Stimulated activated naive CD8-positive, alpha-beta T cell treated with anti-CD3 and anti-CD28 coated beads, Interleukin-15, Interleukin-2, amounts not matched to agents 100 U/mL and 50 U/mL, for 24 hours (primary cell): ENCODE measurements at regions not wholly inside any gene's neighbourhood (a gene's known extent, or its start where the extent isn't known, plus 50 kb on each side); places are given as distances from the start of the nearest gene placed in this dataset.
"Not testable (repeated sequence)": the region's sequence is repeated elsewhere in the genome, so short reads cannot be mapped to it uniquely, and the experiment has no call there.

Source experiments
- ATAC-seq: fragments of 150-1000 bp; cut with Tn5 transposase; one replicate; pipeline ENCODE4 v1.10.0; 2021
- DNase-seq: peaks from one replicate; pipeline ENCODE4 v3.0.0; 2021

DNA sequence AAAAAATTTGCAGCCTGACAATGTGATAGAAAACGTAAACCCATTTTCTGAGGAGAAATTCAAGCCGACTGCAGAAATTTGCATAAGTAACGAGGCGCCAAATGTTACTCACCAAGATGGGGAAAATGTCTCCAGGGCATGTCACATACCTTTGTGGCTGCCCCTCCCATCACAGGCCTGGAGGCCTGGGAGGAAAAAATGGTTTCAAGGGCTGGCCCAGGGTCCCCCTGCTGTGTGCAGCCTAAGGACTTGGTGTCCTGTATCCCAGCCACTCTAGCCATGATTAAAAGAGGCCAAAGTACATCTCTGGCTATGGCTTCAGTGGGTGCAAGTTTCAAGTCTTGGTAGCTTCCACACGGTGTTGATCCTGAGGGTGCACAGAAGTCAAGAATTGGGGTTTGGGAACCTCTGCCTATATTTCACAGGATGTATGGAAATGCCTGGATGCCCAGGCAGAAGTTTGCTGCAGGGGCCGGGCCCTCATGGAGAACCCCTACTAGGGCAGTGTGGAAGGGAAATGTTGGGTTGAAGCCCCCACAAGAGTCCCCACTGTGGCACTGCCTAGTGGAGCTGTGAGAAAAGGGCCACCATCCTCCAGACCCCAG lies 1842.3 kb downstream of the PCDH9 start:
- ATAC-seq (no peak), DNase-seq (no peak)

DNA sequence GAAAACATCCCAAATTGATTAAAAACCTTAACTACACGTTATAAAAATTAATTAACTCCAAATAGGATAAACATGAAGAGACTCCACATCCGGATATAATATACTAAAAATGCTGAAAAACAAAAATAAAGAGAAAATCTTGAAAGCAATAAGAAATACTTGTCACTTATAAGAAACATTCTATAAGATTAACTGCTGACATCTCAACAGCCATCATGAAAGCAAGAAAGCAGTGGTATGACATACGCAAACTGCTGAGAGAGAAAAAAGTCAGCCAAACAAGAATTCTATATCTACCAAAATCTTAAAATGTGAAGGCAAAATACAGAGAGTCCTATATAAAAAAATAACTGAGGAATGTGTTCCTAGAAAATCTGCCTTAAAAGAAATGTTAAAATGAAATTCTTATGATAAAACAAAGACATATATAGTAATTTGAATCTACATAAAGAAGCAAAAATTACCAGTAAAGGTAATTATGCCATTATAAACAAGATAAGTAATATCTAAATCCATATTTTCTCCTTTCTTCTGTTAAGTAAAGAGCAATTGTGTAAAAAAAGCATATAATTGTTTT lies 1851.1 kb downstream of the PCDH9 start:
- DNase-seq (no peak), ATAC-seq (no peak)

DNA sequence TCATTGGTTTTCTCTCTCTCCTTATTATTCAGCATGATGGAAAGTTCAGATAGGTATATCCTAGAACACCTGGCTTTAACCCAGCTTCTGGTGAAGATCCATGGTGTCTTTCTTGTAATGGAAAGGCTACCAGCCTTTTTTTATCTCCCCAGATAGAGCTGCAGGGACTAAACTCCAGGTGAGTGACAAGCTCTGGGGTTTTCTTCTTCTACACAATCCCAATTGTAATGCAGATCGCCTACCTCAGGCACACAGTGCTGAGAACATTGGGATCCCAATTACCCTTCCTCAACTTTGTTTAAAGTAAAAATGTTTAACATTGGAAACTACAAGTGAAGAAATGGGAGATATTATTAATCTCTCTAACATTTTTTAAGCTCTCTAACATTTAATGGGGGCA lies 1851.7 kb downstream of the PCDH9 start:
- ATAC-seq (no peak), DNase-seq (no peak)

DNA sequence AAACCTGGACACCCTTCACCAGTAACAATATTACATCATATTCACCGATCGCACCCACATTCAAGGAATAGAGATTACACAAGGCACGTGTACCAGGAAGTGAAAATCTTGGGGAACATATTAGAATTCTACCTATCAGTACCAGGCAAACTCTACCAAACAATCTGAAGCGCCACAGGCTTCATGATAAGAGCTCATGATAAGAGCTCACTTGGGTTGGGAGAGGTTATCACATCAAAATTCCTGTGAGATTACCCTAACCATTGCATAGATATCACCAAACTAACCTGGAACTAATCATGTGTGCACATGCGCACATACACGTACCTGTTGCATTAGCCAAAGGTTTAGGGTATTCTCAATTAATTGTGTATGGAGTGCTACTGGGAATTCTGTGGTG lies 1861.3 kb downstream of the PCDH9 start:
- ATAC-seq: no peak
- DNase-seq: no peak

DNA sequence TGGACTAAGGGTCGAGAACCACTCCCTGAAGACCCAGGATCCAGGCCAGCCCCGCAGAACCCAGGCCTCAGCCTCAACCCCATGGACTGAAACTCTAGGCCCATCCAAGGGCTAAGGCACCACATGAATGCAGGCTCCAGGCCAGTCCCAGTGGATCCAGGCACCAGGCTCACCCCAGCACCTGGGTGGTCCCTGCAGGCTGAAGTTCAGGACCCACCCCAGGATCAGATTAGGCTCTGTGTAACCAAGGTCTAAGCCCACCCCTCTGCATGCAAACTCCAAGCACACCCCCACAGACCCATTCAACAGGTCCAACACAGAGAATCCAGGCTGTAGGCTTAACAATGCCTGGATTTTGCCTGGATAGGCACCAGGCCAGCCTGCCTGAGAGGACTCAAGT lies 1876.2 kb downstream of the PCDH9 start:
- ATAC-seq: no peak
- DNase-seq: no peak

DNA sequence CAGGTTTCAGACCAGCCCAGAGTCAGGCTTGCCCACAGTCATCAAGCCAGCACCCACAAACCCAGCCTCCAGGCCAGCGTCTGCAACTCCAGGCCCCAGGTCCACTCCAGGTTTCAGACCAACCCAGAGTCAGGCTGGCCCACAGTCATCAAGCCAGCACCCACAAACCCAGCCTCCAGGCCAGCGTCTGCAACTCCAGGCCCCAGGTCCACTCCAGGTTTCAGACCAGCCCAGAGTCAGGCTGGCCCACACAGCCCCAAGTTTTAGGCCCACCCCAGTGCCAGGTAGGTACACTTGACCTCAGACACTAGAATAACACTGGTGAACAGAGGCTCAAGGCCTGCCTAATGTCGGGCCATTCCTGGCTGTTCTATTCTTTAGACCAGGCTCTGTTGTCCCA lies 1877.0 kb downstream of the PCDH9 start:
- DNase-seq, ATAC-seq: not testable (repeated sequence)

DNA sequence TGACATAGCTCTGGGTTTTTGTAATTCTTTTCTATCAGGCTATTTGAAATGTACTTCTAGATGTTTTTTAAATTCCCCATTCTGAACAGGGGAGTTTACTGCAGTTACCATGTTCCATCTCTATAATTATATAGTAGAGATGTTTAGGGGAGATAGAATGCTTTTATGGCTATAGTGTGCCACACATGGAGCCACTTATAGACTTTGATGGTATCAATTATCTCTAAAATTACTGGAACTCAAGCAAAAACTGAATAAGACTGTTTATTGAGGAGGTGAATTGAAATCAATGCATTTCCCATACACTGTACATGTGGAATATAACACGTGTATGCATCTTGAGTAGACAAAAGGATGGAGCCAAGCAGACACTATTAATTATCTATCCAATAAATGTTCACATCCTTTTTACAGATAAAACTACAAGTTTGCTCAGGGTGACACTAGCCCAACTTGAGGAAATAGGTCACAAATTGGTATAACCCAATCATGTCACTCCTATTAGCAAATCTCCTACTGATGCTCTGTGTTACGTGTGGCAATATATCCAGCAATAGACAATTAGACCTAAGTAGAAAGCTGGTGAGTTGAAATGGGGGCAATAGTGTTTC lies 1882.6 kb downstream of the PCDH9 start:
- ATAC-seq: no peak
- DNase-seq: no peak

DNA sequence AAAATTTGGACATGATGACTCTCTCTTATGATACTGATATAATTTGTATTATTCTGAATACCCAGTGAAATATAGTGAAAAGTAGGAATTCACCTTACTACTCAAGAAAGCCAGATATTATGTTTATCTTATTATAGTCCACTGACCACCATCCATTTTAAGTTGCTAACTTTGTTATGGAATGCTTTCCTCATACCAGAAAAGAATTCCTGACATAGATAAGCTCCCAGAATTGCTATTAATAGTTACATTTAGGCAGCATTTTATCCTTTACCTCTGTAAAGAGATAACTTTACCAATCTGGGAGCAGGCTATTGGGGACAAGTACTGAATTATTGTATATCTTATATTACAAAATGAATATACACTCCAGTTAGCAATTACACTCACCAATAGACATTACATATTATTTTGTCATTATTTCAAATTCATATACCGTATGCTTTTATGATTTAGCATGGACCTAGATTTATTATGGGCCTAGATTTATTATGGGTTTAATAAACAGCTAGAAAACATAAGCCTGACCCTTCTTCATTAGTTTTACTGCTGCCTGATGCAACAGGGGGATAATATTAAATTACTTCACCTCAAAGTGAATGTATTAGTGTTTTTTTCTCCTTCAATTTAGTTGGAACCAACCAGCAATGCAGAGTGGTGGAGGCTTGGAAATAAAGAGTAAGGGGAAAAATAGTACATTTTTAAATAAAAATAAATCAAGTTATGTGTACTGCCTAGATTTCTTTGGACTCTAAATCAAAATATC lies 1886.1 kb downstream of the PCDH9 start:
- no peak for DNase-seq
- no peak for ATAC-seq

DNA sequence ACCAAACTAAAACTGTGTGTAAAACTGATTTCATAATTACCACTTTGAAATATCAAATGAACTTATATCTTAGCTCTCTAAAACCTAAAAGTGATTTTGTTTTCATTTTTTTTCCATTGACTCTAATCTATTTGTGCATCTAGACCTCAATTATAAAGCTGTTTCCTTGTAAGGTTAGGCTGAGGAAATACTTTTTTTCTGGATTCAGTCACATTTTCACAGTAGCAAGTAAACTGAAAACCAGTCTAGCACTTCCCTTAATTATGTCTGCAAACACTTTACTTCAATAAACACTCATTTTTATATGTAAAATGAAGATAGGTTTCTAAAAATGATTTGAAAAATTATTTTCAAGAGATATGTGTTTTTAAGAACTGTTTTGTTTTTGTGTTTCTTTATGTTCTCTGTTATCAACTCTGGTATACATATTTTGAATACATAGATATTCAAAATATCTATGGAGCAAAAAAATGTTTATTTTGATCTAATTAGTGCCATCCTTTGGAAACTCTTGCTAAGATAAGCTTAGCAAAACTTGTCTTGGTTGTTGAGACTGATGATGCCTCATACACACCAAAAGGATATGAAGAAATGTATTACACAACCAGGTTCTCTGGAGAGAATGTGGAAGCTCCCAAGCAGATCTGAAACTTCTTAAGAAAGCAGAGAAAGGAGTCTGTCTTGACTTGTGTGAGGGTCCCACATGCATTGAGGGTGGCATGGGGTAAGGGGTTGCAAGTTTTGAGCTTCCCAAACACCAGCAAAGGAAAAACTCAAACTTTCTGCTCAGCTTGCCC lies 1887.4 kb downstream of the PCDH9 start:
- ATAC-seq: no peak

DNA sequence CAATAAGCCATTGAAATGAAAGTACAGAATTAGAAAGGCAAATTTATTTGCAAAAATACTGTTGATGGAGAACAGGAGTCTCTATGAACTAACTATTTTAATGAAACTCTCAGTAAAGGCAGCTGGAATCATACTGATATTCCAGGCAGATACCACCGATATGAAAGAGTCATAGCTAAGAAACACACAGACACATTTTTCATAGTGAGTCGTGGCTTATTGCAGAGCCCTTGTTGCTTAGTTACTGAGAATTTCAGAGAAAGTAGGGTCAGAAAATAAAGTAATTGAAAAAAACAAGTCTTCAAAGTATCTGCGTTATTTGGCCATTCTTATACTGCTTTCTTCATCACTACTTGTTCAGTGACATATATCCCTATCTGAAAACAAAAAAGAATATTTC lies 1890.9 kb downstream of the PCDH9 start:
- DNase-seq: no peak
- no peak for ATAC-seq

More for the DNA sequence above, 1887.4 kb downstream of the PCDH9 start:
- DNase-seq: no peak

DNA sequence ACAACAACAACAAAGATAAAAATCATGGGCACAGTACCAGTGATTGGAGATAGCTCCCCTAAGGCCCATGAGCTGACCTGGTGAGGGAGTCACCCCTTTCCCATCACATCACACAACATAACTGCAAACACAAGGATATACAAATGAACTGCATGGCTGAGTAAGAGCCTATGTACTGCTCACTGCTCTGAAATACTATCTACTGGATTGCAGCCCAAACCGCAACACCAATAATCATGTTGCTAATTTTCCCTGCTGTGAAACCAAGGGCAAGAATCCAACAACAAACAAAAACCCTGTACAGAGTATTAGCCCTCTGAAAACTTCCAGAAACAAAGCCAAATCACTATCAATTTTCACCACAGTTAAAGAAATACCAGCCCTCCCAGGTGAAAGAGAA lies 1893.2 kb downstream of the PCDH9 start:
- DNase-seq (no peak), ATAC-seq (no peak)

DNA sequence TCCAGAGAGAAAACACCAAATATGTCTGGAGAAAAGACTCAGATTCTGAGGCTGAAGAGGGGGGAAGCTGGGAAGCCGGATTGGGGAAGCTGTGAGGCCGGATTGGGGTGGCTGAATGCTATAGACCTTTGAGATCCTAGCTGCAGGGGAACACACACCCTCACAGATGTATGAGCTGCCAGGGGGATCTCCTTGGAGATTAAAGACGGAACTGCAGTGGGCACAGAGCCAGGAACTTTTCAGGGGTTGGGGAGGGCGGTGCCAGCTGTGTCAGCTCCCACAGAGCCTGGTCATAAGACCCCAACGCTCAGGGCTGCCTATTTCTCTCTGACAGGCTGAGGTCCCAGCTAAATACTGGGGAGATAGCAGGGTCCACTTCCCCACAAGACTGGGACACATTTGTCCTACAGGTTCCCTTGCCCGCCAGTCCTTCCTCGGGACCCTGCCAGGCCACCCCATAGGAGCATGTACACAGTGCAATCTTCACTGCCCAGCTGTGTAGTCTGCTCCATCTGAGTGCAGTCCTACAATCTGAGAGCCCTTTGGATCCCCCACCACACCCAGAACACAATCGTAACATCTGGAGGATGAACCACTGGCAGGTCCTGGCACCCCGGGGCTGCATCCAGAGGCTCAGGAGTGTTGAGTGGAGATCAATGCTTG lies 1893.9 kb downstream of the PCDH9 start:
- ATAC-seq (no peak), DNase-seq (no peak)

DNA sequence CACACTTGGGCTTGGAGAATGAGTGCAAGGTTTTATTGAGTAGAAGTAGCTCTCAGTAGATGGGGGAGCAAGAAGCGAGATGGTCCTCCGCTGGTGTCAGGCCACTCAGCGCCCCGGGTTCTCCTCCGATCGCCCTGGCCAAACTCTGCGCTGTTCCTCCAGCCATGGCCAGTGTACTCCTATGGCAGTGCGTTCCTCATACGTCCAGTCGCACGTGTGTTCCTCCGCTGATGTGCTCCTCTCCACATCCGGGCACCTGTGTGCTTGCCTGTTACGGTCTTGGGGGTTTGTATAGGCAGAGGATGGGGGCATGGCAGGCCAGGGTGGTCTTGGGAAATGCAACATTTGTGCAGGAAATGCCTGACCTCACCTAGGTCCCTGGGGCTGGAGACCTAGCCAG lies 1899.4 kb downstream of the PCDH9 start:
- ATAC-seq (no peak), DNase-seq (no peak)

DNA sequence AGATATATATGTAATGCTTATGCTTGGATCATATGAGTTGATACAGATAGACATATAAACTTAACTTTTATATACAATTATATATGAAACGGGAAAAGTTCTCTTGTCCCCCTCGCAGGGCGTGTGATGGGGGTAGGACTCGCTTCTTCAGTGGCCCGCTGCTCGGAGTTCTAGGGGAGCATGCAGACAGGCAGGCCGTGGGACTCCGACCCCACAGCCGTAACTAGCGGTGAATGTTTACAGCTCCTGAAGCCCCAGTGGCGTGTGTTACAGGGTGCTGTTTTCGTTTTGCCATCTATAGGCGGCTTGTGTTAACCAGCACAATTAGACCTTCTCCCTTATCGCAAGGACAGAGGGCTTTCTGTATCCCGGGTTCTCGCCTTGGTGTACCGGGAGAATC lies 1899.8 kb downstream of the PCDH9 start:
- DNase-seq (no peak), ATAC-seq (no peak)

DNA sequence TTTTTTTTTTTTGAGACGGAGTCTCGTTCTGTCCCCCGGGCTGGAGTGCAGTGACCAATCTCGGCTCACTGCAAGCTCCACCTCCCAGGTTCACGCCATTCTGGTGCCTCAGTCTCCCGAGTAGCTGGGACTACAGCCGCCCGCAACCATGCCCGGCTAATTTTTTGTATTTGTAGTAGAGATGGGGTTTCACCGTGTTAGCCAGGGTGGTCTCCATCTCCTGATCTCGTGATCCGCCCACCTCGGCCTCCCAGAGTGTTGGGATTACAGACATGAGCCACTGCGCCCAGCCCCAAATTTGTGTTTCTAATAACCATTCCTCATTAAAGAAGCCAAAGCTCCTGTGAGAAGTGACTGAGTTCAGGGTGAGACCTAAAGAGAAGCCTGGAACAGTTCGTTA lies 1906.9 kb downstream of the PCDH9 start:
- ATAC-seq, DNase-seq: not testable (repeated sequence)

DNA sequence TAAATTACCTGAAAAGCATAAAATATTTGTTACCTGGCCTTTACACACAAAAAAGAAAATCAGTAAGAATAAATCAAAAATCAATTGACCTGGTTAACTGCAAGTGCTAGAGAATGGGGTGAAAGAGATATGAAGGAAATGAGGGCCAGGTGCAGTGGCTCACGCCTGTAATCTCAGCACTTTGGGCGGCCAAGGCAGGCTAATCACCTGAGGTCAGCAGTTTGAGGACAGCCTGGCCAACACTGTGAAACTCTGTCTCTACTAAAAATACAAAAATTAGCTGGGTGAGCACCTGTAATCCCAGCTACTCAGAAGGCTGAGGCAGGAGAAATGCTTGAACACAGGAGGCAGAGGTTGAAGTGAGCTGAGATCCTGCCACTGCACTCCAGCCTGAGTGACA lies 1908.7 kb downstream of the PCDH9 start:
- not testable (repeated sequence) for DNase-seq, ATAC-seq

DNA sequence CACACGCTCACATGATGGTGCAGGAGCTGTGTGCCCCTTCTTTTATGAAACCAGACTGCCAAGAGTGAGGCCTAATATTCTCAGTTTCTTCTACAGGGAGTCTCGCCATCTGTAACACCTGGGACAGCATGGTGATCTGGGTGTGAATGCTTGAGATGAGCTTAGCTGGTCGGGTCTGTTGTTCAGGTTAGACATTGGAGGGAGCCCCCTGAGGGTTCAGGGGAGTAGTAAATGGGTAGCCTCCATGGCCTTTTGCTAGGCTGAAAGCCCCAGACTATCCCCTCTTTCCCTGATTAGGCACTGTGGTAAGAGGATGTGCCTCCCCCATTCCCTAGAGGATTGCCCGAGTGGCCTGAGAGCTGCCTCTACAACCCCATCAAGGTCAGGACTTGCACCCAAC lies 1916.1 kb downstream of the PCDH9 start:
- ATAC-seq (no peak), DNase-seq (no peak)

DNA sequence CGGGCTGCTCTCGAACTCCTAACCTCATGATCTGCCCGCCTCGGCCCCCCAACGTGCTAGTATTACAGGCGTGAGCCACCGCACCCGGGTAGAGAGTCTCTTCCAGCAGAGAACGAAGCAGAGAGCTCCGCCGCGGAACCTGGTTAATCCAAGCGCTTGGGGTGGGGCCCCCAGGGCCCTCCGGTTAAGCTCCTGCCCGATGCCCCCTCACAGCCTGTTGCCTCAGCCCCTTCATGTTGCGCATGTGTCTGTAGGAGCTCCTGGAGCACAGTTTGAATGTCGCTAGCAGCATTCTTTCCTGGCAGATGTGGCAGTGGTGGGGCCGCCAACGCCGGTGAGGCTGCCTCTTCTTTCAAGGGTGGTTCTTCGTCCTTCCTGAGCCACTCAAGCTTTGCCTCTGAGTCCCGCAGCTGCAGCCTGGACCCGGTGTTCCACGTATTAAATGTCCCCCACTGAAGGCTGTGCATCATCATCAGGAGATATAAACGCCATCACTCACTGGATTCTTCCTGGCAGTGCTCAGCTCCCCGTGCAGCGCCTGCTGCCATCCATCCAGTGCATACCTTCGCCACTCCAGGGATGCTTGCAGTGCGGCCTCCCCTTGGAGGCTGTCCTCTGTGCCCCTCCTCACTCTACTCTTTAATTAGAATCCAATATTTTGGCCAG lies 1919.3 kb downstream of the PCDH9 start:
- ATAC-seq (no peak), DNase-seq (no peak)

DNA sequence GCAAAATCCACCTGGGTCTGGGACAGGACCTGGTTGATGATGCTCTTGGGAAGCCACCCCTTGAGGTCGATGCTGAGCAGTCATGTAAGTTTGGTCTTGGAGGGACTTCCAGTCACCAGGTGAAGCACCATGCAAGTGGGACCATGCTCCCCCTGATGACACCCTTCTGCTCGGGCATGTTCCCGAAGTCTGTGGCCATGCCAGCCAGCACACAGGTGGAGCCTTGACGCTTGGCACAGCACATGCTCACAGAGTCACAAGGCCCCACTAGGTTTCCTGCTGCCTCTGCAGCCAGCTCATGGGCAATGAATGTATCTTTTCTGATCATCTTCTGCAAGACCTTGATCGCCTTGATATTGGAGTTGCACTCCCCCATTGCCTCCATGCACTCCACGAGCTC lies 1920.2 kb downstream of the PCDH9 start:
- ATAC-seq: no peak
- no peak for DNase-seq

DNA sequence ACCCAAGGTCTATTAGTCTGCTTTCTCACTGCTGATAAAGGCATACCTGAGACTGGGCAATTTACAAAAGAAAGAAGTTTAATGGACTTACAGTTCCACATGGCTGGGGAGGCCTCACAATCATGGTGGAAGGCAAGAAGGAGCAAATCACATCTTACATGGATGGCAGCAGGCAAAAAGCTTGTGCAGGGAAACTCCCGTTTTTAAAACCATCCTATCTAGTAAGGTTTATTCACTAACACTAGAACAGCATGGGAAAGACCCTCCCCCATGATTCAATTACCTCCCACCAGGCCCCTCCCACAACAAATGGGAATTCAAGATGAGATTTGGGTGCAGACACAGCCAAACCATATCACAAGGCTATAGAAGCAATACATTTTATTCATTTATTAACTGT lies 1921.4 kb downstream of the PCDH9 start:
- DNase-seq, ATAC-seq: not testable (repeated sequence)

DNA sequence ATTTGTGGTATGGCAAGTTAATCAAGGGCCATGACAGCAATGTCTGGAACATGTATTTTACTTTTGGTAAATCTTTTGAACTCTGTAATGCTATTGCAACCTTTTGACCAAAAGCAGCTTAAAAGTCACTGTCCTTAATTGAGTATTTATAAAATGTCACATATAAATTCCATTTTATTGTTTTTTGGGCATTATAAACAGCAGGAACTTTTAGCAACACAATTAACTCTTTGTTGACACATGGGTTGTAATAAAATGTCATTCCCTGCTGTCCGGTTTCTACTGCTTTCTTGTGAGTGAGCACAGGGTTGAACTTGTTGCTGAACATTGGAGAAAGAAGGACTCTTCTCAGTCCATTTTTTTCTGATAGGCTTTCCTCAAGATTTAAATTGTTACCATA lies 1923.1 kb downstream of the PCDH9 start:
- ATAC-seq (no peak), DNase-seq (no peak)
